GM19467 (cell line): ENCODE measurements at regions not wholly inside any gene's neighbourhood (a gene's known extent, or its start where the extent isn't known, plus 50 kb on each side); places are given as distances from the start of the nearest gene placed in this dataset.

ENCODE experiments used
- ATAC-seq: cut with Tn5 transposase; IDR thresholded peaks from one replicate; pipeline ENCODE4 v1.9.1; 2021; ENCODE audit warnings: mild to moderate bottlenecking, moderate library complexity; ENCODE audit not compliant: unreplicated experiment

DNA sequence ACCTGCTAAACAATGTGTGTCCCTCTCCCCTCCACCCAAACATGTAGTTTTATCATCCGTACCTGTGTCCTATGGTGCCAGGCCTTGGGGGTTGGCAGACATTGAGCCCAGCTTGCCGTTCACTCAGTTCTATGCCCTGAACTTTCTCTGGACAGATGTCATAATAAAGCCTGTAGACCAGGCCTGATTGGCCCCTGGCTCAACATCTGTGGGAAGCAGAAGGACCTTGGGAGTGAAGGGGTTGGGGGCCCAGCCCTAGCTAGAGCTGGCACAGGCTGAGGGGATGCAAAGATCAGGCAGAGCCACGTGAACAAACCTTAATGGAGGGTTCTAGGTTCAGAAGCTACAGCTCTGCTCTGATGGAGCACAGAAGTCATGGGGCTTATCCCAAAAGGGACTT, 600.6 kb downstream of the BUD13 start:
- no peak for ATAC-seq

DNA sequence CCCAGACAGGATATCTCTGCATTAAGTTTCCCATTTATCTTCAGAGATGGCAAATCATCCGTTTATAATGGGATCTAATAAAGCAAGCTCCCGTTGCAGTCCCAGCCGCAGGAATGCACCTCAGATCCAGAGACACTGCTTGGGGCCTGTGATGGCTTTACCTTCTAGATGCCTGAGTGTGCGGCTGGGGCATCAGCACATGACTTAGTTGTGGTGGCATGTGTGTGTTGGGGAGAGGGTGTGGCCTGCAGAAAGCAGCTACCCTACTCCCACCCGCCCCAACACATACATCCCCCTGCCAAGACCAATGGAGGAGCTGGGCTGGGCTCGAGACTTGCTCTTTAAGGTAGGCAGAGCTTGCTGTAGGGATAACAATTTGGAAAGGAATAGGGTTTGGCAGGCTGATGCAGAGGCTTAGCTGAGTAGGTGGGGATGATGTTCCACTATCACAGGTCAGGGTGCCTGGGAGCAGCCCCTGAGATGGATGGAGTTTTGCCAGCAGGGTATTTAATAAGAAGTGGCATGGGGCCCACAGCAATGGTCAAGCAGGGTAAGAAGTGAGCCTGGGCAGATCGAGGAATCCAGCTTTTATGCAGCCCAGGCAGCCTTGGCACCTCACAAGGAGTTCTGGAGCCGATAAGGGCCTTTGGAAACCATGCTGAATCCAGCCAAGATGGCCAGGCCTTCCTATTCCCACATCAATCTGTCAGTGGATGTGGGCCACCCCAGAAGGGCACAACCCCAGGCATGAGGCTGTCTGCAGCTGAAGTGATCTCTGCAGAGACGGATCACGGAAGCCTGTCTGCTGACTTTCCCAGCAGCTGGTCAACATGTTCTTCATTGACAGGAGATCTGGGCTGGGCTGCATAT, 601.3 kb downstream of the BUD13 start:
- no peak for ATAC-seq

DNA sequence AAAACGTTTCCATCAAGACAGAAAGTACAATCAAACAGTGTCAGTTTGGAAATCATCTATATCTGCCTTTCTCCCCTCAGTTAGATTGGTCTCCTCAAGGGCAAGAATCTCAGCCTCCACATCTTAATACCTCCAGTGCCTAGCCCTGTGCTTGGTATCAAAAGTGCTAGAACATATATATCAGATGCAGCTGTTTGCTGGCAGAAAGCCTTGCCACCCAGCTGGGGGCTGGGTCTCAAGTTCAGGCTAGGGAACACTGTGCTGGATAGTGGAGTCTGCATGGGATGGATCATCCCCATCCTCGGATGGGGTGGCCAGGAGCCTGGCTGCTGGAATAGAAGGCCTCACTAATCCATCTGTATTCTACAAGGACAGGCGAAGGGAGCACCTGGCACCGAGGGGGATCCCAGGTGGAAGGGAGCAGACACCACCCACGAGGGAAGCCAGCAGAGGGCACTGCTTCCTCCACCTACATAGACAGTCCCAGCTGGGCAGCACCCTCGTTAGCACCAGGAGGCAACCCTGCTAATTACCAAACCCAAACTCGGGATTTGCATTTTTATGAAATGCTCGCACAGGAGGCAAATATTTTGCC, 602.2 kb downstream of the BUD13 start:
- ATAC-seq: no peak

DNA sequence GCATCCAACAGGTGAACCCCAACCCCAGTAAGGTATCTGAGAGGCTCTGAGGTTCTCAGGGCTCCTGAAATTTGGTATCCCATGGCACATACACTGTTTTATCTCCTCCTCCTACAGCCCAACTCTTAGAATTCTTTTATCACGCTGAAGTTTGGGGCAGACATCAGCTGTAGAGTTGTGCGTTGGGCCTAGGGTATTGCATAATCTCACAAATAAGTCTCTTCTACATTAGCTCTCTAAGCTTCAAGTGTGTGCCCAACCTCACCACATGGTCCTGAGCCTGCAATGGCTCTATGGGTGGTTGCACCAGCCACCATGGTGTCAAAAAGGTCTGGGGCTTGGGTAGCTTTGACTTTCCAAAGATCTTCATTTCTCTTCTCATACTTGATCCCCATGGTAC, 603.0 kb downstream of the BUD13 start:
- no peak for ATAC-seq

DNA sequence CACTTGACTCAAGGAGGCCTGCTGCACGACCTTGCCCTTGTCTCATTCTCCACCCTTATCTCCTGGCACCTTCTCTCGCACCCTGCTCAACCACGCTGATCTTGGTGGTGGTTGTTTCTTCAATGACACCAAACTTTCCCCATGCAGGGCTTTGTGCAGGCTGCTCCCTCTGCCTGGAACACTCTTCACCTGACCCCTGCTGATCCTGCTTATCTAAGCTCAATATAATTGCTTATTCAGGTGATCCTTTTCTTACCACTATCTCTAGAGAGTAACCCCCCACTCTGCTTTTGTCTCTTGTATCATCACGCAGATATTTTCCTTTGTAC, 604.4 kb downstream of the BUD13 start:
- no peak for ATAC-seq

DNA sequence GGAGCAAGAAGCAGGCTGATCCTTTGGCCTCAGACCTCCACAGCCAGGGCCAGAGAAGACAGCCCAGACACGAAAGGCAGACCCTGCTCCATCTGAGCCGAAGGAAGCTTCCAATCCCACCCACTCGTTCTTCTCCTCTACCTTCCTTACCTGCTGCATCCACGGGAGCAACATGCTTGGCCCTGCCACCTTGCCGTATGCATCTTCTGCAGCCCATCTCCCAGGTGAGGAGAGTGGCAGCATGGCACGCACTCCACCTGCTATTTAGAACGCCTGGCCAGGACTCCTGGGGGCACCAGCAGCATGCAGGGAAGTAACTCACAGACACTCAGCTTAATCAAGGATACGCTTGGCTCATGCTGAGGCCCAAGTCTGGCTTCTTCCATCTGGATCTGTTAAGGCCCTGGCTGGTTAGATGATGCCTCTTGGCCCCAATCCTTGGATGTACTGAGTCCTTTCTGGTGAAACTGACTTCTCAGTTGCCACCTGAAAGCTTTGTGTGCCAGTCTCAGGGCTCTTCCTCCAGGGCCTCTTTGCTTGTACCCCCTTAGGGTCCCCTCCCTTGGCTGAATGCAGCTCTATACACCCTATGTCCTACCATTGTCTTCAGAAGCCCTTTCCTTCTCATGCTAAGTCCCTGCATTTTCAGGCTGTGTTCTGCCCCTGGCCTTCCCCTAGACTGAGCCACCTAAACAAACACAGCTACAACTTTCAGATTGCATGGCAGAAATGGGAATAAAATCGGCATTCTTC, 604.9 kb downstream of the BUD13 start:
- ATAC-seq: no peak

DNA sequence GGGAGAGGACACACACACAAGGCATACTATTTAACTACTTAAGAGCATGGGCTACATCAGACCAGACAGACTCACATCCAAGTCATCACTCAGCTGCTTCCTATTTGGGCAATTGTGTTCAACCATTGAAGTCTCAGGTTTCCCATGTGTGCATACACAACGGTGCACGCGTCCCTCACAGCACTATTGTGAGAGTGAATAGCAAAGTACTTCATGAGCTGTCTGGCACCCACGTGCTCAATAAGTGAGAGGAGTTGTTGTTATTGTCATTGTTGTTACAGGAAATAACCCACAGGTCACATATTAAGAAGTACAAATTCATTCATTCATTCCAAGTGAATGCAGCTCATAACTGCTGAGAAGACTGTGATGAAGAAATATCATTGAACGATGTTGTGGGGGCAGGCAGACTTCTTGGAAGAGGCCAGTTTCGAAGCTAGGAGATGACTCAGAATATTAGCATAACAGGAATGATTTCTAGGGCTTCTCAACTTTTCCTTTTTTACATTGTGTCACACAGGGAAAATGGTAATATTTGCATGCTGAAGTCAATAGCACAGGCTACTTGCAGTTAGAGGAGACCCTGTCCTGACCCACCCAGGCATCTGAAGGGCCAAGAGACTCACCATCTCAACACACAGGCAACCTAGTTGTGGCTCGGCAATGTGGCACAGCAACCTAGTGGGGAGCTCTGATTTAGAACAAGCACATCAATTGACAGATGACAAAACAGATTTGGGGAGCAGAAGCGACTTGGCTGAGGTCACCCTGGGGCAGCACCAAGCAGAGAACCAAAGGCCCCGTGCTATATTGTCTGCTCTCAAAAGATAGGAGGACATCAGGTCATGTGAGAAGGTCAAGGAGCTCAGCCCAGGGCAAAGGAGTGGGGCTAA, 606.0 kb downstream of the BUD13 start:
- ATAC-seq: no peak

DNA sequence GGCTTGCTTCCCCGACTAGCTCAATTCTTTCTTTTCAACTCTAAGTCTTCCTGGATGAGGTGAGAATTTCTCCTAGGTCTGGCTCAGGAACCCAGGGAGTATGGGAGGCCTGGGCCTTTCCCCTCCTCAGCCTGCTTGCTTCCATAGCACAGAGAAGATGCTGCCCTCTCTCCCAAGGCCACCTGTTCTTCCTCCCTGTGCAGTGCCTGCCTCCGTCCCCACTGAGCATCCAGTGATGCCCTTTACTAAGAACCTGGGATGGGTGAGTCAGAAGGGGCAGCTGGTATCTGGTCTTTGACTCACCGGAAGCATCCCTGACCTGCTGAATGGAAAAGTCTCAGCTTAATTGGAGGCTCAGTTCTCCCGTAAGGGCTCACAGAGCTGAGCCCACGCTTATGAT, 607.9 kb downstream of the BUD13 start:
- ATAC-seq: no peak

DNA sequence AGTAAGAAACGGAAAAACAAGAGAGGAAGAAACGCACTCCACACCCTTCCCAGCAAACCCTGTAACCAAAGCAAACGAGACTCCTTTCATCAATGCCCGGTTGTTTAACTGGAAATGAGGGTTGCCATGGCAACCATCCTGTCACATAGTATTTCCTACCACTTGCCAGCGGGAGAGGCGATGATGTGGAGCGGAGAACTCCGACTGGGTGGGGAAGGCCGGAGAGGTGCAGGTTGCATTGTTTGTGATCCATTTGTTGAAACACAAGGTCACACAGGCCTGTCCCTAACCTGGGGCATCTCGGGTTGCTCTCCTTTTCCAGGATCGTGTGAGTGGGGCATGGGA, 609.9 kb downstream of the BUD13 start:
- ATAC-seq: no peak

DNA sequence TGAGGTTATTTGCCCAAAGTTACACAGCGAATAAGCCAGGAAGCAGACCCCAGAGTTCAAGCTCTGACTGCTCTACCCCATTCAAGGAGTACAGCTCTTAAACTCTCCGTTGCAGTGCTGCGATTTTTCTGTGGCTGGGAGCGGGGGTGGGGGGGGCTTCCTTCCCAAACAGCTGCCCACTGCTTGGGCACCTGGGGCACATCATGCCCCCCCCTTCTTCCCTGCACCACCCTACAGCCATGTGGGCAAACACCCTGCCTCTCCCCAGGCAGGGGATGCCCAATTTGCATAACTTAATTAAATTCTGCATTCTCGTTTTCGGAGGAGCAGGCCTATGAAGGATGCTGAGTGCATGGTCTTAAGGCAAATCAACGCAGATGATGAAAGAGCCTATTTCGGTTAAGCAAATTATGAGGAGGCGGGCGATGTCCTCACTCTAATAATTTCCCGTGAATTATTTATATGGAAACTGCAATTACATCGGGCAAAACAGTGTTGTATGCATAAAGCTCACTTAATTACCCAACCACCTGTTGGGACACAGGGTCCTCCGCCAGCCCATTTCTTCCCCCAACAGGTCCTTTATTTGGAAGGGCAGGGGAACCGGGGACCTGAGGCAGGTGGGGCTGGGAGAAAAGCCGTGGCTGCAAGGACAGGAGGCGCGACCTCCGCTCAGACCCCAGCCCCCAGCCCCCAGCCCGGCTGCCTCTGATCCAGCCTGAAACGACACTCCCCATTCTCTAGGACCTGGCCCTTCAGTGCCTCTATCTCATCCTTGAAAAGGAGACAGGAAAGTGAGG, 610.5 kb downstream of the BUD13 start:
- ATAC-seq: no peak

DNA sequence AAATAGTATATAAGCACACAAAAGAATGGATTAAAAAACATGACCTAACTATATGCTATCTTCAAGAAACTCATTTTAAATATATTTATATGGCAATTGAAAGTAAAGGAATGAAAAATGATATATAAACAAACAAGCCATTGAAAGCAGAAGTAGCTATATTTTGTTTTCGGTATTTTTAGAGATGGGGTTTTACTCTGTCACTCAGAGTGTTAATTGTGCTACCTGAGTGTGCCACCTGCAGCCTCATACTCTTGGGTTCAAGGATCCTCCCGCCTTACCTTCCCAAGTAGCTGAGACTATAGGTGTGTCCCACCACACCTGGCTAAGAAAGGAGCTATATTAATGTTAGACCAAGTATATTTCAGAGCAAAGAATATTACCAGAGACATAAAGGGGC, 624.1 kb downstream of the BUD13 start:
- no peak for ATAC-seq

DNA sequence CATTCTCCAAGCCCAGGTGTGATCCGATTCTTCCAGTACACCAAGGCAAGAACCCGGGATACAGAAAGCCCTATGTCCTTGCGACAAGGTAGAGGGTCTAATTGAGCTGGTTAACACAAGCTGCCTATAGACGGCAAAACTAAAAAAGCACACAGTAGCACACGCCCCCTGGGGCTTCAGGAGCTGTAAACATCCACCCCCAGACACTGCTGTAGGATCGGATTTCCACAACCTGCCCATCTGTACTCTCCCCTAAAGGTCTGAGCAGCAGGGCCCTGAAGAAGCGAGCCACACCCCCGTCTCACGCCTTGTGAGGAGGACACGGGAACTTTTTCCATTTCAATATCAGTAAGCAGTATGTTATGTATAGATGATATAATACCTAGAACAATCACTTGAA, 624.7 kb downstream of the BUD13 start:
- ATAC-seq: no peak

DNA sequence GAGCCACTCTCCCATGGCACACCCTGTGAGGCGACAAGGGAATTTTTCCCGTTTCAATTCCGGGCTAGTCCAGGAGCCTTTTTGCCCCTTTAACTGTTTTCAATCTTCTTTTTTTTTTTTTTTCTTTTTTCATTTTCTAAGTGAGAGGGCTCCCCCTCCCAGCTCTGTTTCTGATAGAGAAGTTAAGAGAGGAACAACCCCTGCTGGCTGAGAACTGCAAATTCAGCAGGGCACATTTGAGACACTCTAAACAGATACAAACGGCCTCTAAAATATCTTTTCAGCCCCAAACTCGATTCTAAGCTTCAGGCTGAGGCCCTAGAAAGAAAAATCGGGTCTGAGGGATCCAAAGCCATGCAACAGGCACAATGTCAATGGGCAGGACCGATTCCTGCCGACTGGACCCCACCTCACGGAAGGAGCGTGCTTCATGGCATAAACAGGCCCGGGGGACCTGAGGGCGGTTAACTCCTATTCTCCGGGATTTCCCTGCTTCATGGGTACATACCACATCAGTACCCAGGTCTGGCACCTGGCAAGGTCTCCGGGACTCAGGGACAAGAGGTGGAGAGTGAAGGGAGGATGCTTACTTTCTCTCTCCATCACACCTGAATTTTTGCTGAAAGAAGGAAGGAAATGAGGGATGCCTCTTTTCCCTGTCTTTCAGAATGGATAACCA, 627.5 kb downstream of the BUD13 start:
- no peak for ATAC-seq

DNA sequence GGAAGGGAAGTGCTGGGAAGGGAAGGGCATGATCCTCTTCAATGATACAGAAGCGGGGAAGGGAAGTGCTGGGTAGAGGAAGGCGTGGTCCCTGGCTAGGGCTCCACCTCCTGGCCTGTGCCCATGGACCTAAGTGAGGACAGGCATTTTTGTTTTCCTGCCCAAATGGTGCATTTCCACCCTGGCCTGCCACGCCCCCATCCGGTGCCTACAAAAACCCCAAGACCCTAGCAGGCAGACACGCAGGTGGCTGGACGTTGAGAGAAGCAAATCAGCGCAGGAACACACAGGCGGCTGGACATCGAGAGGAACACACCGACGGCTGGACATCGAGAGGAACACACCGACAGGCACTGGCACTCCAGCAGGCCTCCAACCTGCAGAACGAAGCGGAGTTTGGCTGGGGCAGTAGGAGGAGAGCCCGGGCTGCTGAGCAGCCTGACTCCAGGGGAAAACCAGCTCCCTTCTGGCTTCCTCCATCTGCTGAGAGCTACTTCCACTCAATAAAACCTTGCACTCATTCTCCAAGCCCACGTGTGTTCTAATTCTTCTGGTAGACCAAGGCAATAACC, 628.3 kb downstream of the BUD13 start:
- ATAC-seq: no peak

DNA sequence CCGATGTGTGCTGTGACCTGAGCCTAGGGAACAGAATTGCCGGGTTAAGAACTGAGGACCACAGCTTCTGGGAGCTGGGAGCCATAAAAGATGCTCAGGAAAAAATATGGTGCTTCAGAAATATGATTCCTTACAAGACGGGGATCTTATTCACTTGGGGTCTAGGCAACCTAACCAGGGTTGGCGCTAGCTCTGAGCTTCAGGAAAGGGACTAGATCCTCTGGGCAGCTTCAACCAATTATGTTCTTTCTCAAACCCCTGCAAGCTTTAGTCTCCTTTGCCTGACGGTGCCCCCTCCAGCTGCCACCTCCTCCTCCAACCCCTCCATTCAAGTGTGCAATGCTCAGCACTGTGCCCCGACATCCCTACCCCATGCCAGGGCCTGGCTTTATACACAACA, 634.1 kb upstream of the CADM1 start:
- ATAC-seq: no peak

DNA sequence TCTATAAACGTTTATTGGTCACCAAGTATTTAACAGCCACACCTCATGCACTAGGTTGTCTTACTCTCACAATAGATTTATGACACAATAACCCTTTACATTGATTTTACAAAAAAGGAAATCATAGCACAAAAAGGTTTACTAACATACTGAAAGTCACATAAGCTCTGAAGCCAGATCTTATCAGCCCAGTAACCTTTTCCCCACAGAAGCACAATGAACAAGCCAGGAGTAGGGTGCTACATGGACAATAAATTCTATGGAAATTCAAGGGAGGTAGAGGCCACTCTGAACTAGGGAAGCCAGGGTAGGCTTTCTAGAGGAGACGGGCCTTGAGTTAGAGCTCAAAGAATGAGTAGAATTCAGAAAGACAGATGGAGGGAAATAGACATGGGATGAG, 633.5 kb upstream of the CADM1 start:
- ATAC-seq: no peak

DNA sequence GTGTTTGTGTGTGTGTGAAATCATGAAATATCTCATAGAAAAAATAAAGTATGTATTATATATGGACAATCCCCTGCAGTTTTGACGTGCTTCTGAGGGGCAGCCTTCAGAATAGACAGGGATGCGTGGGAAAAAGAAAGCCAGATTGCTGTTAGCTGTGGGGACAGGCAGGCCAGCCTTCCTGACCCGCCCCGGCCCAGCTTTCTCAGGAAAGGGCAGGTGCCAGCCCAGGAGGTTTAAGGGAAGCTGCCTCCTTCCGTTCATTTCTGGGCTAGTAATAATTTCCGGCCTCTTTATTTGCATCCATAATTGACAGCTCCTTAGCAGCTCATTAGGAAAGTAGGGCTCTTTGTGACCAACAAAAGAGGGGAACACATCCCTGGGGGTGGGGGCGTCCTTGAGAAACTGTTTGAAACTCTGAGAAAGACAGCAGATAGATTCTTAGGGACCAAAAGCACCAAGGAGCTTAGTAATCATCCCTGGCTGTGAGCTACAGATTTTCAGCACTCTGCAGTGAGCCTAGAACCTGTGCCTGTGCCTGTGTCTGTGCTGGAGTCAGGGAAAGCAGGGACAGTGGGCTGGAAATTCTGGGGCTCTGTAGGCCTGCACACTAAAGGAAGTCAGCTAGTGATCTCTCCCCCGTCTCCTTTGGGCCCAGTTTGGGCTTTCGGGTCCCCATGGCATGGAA, 632.9 kb upstream of the CADM1 start:
- ATAC-seq: no peak

DNA sequence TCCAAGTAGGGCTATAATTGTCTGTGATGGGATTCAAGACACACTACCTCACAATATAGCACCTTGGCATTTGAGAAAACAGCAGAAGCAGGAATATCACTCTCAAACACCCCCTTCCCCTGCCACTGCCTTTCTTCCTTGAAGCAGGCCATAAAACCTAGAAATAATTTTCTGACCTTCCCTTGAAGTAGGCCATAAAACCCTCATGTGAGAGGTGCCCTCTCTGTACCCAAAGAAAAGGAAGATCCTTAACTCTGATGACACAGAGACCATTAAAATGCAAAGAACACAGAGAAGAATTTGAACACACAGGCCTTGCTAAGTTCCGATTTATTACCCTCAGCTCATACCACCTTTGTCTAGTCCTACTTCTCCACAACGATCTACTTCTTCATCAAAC, 631.7 kb upstream of the CADM1 start:
- no peak for ATAC-seq

DNA sequence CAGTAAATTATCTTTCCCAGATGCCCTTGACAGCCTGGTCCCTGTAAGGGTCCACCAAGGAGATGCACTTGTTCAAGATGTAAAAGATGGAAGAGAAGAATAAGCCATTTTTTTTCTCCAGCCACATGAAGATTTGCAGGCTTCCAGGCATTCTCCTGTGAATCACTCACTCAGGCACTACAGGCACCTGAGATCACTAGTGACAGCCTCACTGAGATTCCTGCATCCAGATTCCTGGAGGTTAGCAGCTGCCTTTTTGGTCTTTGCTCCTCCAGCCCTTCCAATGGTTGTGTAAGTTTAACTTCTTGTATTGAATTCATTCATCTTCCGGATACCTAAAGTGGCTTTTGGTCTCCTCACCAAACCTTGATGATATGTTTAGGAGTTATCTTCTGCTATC, 630.2 kb upstream of the CADM1 start:
- no peak for ATAC-seq
